Stomach (tissue), 4 donors: ENCODE measurements at regions not wholly inside any gene's neighbourhood (a gene's known extent, or its start where the extent isn't known, plus 50 kb on each side); places are given as distances from the start of the nearest gene placed in this dataset.

Experiments used
- CTCF ChIP-seq, 7 experiments: fragments of 450-650 bp in 4 of 7; fragments of 200-600 bp in 3 of 7; sonication (generic) in 3 of 7; IDR thresholded peaks; one replicate each; pipeline ENCODE4 v1.5.1; 2016 to 2019; ENCODE audit warnings: antibody characterized with exemption in 7 of 7, control low read depth in 2 of 7, mild to moderate bottlenecking in 1 of 7
- EP300 ChIP-seq: sonication (generic); formaldehyde crosslinking; IDR thresholded peaks from one replicate; pipeline ENCODE4 v1.6.1; 2017; ENCODE audit warnings: antibody characterized with exemption

GRCh38 chr5:144092508-144092907 lies 78.0 kb downstream of the YIPF5 start:
- no peak for TF ChIP-seq EP300
- TF ChIP-seq CTCF (IDR thresholded peaks at IDR 0.05), result no peak
